ENCODE measurements at regions not wholly inside any gene's neighbourhood (a gene's known extent, or its start where the extent isn't known, plus 50 kb on each side); places are given as distances from the start of the nearest gene placed in this dataset.
"Not testable (repeated sequence)": the region's sequence is repeated elsewhere in the genome, so short reads cannot be mapped to it uniquely, and the experiment has no call there.

DNA sequence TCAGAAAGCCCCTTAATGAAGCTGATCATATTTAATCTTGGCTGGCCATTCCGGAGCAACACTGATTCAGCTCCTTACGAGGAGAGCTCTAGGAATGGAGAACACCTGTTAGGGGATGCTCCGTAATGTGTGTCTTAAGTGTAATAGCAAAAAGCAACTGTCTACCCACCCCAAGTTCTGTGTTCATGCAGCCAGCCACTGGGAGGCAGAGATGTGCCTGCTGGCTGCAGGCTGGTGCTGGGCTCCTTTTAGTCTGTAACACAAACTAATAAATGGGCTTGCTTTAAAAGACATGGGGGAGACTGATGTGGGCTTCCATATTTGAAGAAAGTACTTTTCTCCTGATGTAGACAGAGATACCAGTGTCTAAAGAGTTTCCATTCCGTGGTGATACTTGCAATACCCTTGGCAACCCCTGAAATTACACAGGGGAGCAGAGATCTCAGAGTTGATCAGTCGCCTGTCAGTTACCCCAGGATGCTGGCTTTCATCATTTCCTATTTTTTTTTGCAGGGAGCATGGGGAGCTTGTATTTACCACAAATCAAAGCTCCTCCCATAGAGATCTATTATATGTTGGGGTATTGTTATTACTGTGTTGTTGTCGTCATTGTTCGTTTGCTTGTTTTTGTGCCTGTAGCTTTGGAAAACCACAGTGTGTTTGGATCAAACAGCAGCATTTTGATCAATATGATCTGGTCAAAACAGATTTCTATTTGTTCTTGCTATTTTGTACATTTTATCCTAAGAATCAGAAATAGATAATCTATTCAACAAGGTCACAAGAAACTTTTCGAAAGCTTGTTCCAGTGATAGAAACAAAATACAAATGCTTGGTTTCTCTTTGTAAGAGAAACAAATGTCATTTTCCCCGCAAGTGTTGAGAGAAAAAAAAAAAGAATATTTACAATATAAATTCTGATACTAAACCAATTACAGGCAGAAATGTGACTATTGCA lies 65.8 kb downstream of the MTX3 start:
- Histone ChIP-seq H3K27ac (no peak overlapping the region), H3K36me3 (no peaks in the 10 kb centered on the region), H3K27me3 (no peaks in the 10 kb centered on the region), H3K4me1 (no peaks in the 10 kb centered on the region), H3K9me3 (no peaks in the 10 kb centered on the region), H3K4me3 (no peak overlapping the region)
- ATAC-seq (no peak), DNase-seq (no peak)
- no peak for TF ChIP-seq CTCF (IDR thresholded peaks at IDR 0.05)
- intact Hi-C loops (cut with DNase I), result no loop called here

DNA sequence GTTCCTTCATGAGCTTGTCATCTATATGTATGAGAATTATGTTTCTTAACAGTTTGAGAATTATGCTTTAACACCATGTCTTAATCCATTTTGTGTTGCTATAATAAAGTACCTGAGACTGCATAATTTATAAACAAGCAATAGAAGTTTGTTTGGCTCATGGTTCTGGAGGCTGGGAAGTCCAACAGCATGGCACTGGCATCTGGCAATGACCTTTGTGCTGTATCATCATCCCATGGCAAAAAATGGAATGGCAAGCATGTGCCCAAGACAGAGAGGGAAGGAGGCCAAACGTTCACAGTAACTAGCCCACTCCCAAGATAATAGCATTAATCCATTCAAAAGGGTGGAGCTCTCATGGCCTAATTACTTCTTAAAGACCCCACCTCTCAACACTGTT lies 67.6 kb downstream of the MTX3 start:
- no peak overlapping the region for H3K4me3 ChIP-seq
- no peak overlapping the region for H3K27ac ChIP-seq
- no peaks in the 10 kb centered on the region for H3K4me1 ChIP-seq
- H3K9me3 ChIP-seq, result no peaks in the 10 kb centered on the region
- H3K27me3 ChIP-seq, result no peaks in the 10 kb centered on the region
- no peaks in the 10 kb centered on the region for H3K36me3 ChIP-seq
- ATAC-seq, result no peak
- DNase-seq, result no peak
- intact Hi-C loops (cut with DNase I), result no loop called here
- TF ChIP-seq CTCF (IDR thresholded peaks at IDR 0.05), result no peak

- Histone ChIP-seq H3K36me3 (no peaks in the 10 kb centered on the region), H3K4me1 (no peaks in the 10 kb centered on the region), H3K4me3 (no peak overlapping the region), H3K27ac (no peak overlapping the region), H3K9me3 (no peaks in the 10 kb centered on the region), H3K27me3 (no peaks in the 10 kb centered on the region)
- DNase-seq (no peak), ATAC-seq (no peak)
- intact Hi-C loops (cut with DNase I), result no loop called here
- TF ChIP-seq CTCF (IDR thresholded peaks at IDR 0.05), result no peak
Measured at GRCh38 chr5:79922626-79923025, 68.4 kb downstream of the MTX3 start.

- H3K27me3 ChIP-seq; H3K9me3 ChIP-seq; H3K4me3 ChIP-seq; intact Hi-C loops (cut with DNase I); DNase-seq; ATAC-seq; H3K4me1 ChIP-seq; H3K36me3 ChIP-seq; H3K27ac ChIP-seq: not testable (repeated sequence)
Measured at GRCh38 chr5:79907452-79907851, 83.6 kb downstream of the MTX3 start.

DNA sequence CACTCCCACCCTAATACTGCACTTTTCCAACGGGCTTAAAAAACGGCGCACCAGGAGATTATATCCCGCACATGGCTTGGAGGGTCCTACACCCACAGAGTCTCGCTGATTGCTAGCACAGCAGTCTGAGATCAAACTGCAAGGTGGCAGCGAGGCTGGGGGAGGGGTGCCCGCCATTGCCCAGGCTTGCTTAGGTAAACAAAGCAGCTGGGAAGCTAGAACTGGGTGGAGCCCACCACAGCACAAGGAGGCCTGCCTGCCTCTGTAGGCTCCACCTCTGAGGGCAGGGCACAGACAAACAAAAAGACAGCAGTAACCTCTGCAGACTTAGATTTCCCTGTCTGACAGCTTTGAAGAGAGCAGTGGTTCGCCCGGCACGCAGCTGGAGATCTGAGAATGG lies 88.5 kb downstream of the MTX3 start:
- intact Hi-C loops (cut with DNase I); H3K9me3 ChIP-seq; ATAC-seq; H3K27ac ChIP-seq; H3K4me3 ChIP-seq; H3K36me3 ChIP-seq; H3K27me3 ChIP-seq; DNase-seq; H3K4me1 ChIP-seq: not testable (repeated sequence)

DNA sequence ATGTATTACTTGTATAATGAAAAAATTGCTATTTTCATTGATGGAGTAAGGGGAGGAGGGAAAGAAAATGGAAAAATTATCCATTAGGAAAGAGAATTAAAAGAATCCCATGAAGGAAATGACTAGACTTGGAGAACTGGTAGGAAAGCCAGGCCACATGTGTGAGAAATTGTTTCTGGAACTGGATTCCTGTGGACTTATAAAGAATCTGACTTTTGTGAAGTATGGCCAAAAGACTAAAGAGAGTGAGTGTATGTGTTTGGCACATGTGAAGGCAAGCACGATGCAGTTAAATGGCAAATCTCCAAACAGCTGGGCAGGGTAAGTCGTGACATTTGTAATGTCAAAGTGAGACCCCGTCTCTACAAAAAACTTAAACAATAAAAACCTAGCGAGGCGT lies 89.4 kb downstream of the MTX3 start:
- DNase-seq (no peak), ATAC-seq (no peak)
- Histone ChIP-seq H3K4me3 (no peak overlapping the region), H3K27ac (no peak overlapping the region), H3K27me3 (peaks cover 3% of the 10 kb centered on the region), H3K4me1 (no peaks in the 10 kb centered on the region), H3K9me3 (no peaks in the 10 kb centered on the region), H3K36me3 (no peaks in the 10 kb centered on the region)
- TF ChIP-seq CTCF (IDR thresholded peaks at IDR 0.05), result no peak
- intact Hi-C loops (cut with DNase I), result no loop called here
